ENCODE measurements at regions not wholly inside any gene's neighbourhood (a gene's known extent, or its start where the extent isn't known, plus 50 kb on each side); places are given as distances from the start of the nearest gene placed in this dataset.

- TF ChIP-seq, protein P1, sequence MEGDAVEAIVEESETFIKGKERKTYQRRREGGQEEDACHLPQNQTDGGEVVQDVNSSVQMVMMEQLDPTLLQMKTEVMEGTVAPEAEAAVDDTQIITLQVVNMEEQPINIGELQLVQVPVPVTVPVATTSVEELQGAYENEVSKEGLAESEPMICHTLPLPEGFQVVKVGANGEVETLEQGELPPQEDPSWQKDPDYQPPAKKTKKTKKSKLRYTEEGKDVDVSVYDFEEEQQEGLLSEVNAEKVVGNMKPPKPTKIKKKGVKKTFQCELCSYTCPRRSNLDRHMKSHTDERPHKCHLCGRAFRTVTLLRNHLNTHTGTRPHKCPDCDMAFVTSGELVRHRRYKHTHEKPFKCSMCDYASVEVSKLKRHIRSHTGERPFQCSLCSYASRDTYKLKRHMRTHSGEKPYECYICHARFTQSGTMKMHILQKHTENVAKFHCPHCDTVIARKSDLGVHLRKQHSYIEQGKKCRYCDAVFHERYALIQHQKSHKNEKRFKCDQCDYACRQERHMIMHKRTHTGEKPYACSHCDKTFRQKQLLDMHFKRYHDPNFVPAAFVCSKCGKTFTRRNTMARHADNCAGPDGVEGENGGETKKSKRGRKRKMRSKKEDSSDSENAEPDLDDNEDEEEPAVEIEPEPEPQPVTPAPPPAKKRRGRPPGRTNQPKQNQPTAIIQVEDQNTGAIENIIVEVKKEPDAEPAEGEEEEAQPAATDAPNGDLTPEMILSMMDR (IDR thresholded peaks at IDR 0.05; ENCODE audit: insufficient read depth, low read depth, low read length) = no peak
- TF ChIP-seq EZH2 (IDR thresholded peaks at IDR 0.05; ENCODE audit: insufficient read depth, low read length) = no peak
These were observed 78.7 kb upstream of the SASH1 start for GRCh38 chr6:148263961-148264360.

All from astrocyte (in vitro differentiated cells and primary cell).